HEK293T (cell line): ENCODE measurements at regions not wholly inside any gene's neighbourhood (a gene's known extent, or its start where the extent isn't known, plus 50 kb on each side); places are given as distances from the start of the nearest gene placed in this dataset.

Experiments
- ARNT ChIP-seq: fragments of 450-650 bp; IDR thresholded peaks from 2 replicates; pipeline ENCODE4 v1.6.1; 2017; ENCODE audit warnings: mild to moderate bottlenecking
- BHLHE40 ChIP-seq: fragments of 450-650 bp; IDR thresholded peaks from 2 replicates; pipeline ENCODE4 v1.6.1; 2016; ENCODE audit warnings: mild to moderate bottlenecking, moderate library complexity, borderline replicate concordance
- ELF4 ChIP-seq: fragments of 450-650 bp; IDR thresholded peaks from 2 replicates; pipeline ENCODE4 v1.6.1; 2017; ENCODE audit warnings: antibody characterized with exemption
- FOXA1 ChIP-seq: fragments of 450-650 bp; IDR thresholded peaks from 2 replicates; pipeline ENCODE4 v1.6.1; 2016; ENCODE audit warnings: mild to moderate bottlenecking
- FOXK2 ChIP-seq: fragments of 450-650 bp; IDR thresholded peaks from 2 replicates; pipeline ENCODE4 v1.6.1; 2016; ENCODE audit warnings: mild to moderate bottlenecking
- FOXM1 ChIP-seq: fragments of 450-650 bp; IDR thresholded peaks from 2 replicates; pipeline ENCODE4 v1.6.1; 2017; ENCODE audit warnings: mild to moderate bottlenecking, borderline replicate concordance
- NFRKB ChIP-seq: fragments of 450-650 bp; IDR thresholded peaks from 2 replicates; pipeline ENCODE4 v1.6.1; 2016; ENCODE audit warnings: mild to moderate bottlenecking, moderate library complexity
- SP1 ChIP-seq: fragments of 450-650 bp; IDR thresholded peaks from 2 replicates; pipeline ENCODE4 v1.6.1; 2017
- SUZ12 ChIP-seq: fragments of 450-650 bp; IDR thresholded peaks from 2 replicates; pipeline ENCODE4 v1.6.1; 2016; ENCODE audit warnings: mild to moderate bottlenecking
- TARDBP ChIP-seq: fragments of 450-650 bp; IDR thresholded peaks from 2 replicates; pipeline ENCODE4 v1.6.1; 2016
- ZNF384 ChIP-seq: fragments of 450-650 bp; IDR thresholded peaks from 2 replicates; pipeline ENCODE4 v1.6.1; 2016

DNA sequence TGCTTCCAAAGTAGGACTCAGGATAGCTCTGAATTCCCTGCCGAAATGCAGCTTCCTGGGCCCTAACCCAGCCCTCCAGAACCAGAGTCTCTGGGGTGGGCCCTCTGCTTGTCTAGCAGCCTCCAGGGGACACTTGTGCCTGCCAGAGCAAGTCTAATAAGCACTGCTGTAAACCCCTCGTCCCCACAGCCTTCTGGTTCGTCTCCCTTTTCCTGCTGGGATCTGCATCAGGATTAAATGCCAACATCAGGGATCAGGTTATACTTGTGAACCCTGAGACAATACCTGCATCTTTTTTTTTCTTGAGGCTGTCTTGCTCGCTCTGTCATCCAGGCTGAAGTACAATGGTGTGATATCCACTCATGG lies 282.0 kb downstream of the SEC14L1 start:
- TF ChIP-seq SP1, result no peak
- no peak for TF ChIP-seq BHLHE40
- TF ChIP-seq ELF4, result no peak
- no peak for TF ChIP-seq SUZ12
- no peak for TF ChIP-seq NFRKB
- TF ChIP-seq FOXK2, result no peak
- TF ChIP-seq TARDBP, result no peak
- no peak for TF ChIP-seq ARNT
- TF ChIP-seq FOXM1, result no peak
- TF ChIP-seq ZNF384, result no peak
- no peak for TF ChIP-seq FOXA1
